Nephron progenitor cell (in vitro differentiated cells): ENCODE measurements at regions not wholly inside any gene's neighbourhood (a gene's known extent, or its start where the extent isn't known, plus 50 kb on each side); places are given as distances from the start of the nearest gene placed in this dataset.

Experiments used
- DNase-seq: peaks from one replicate; pipeline ENCODE4 v3.0.0; 2021
- H3K27ac Mint-ChIP-seq: 2 replicates; pipeline ENCODE4 v1.8.0; 2021; ENCODE audit warnings: mild to moderate bottlenecking, moderate library complexity, mixed read lengths
- H3K27me3 Mint-ChIP-seq: 2 replicates; pipeline ENCODE4 v1.8.0; 2021; ENCODE audit warnings: mild to moderate bottlenecking, low read depth, mixed read lengths; ENCODE audit not compliant: poor library complexity
- H3K36me3 Mint-ChIP-seq: 2 replicates; pipeline ENCODE4 v1.8.0; 2021; ENCODE audit warnings: low read depth, mixed read lengths
- H3K4me1 Mint-ChIP-seq: 2 replicates; pipeline ENCODE4 v1.8.0; 2021; ENCODE audit warnings: mixed read lengths
- H3K4me3 Mint-ChIP-seq: 2 replicates; pipeline ENCODE4 v1.8.0; 2021; ENCODE audit warnings: mild to moderate bottlenecking, moderate library complexity, mixed read lengths
- H3K9me3 Mint-ChIP-seq: 2 replicates; pipeline ENCODE4 v1.8.0; 2021; ENCODE audit warnings: mild to moderate bottlenecking, moderate library complexity, mixed read lengths
- CTCF ChIP-seq: fragments of 200-600 bp; sonication (generic); IDR thresholded peaks from 2 replicates; pipeline ENCODE4 v1.5.0; 2021; ENCODE audit warnings: antibody characterized with exemption

GRCh38 chr7:94222516-94222915 lies 172.2 kb upstream of the COL1A2 start:
- TF ChIP-seq CTCF = no peak
- no peaks in the 10 kb centered on the region for H3K36me3 Mint-ChIP-seq
- H3K27ac Mint-ChIP-seq = no peak overlapping the region
- peaks cover 5% of the 10 kb centered on the region for H3K27me3 Mint-ChIP-seq
- no peaks in the 10 kb centered on the region for H3K9me3 Mint-ChIP-seq
- H3K4me3 Mint-ChIP-seq = no peak overlapping the region
- no peak for DNase-seq
- peaks cover 8% of the 10 kb centered on the region for H3K4me1 Mint-ChIP-seq

- Mint-ChIP-seq H3K27me3 (peaks cover 5% of the 10 kb centered on the region), H3K36me3 (no peaks in the 10 kb centered on the region), H3K9me3 (no peaks in the 10 kb centered on the region), H3K4me3 (peak overlapping the region; percentile 47), H3K27ac (no peak overlapping the region), H3K4me1 (peaks cover 8% of the 10 kb centered on the region)
- DNase-seq = peak; percentile 13
- peak; percentile 42 for TF ChIP-seq CTCF
These were observed 171.2 kb upstream of the COL1A2 start for GRCh38 chr7:94223375-94224084.

DNA sequence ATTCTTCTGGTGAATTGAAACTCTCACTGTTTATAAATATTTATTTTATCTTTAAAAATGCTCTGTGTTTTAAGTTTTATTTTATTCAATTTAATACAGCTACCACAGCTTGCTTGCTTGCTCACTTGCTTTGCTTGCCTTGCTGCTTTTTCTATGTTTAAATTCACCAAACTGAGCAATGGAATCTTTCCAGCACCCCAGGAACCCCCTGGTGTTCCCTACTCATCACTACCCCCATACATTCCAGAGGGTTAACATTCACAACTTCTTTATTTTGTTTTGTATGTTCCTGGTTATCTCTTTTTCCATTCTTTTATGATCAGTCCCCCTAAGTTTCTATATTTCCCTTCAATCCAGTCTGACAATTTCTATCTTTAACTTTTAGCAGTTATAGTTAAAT lies 166.5 kb upstream of the COL1A2 start:
- Mint-ChIP-seq H3K4me3 (no peak overlapping the region), H3K4me1 (peaks cover 8% of the 10 kb centered on the region), H3K9me3 (peaks cover 12% of the 10 kb centered on the region), H3K27ac (no peak overlapping the region), H3K27me3 (peaks cover 36% of the 10 kb centered on the region), H3K36me3 (no peaks in the 10 kb centered on the region)
- DNase-seq = no peak
- no peak for TF ChIP-seq CTCF

- no peak for TF ChIP-seq CTCF
- Mint-ChIP-seq H3K36me3 (no peaks in the 10 kb centered on the region), H3K27me3 (peaks cover 40% of the 10 kb centered on the region), H3K27ac (no peak overlapping the region), H3K9me3 (peaks cover 14% of the 10 kb centered on the region), H3K4me1 (peaks cover 6% of the 10 kb centered on the region), H3K4me3 (no peak overlapping the region)
- DNase-seq = no peak
These were observed 166.0 kb upstream of the COL1A2 start for GRCh38 chr7:94228678-94229077.

GRCh38 chr7:94231305-94231704 lies 163.4 kb upstream of the COL1A2 start:
- H3K27me3 Mint-ChIP-seq = peaks cover 62% of the 10 kb centered on the region
- no peak overlapping the region for H3K27ac Mint-ChIP-seq
- no peak for TF ChIP-seq CTCF
- peaks cover 14% of the 10 kb centered on the region for H3K9me3 Mint-ChIP-seq
- H3K36me3 Mint-ChIP-seq = no peaks in the 10 kb centered on the region
- H3K4me1 Mint-ChIP-seq = no peaks in the 10 kb centered on the region
- no peak for DNase-seq
- H3K4me3 Mint-ChIP-seq = no peak overlapping the region

DNA sequence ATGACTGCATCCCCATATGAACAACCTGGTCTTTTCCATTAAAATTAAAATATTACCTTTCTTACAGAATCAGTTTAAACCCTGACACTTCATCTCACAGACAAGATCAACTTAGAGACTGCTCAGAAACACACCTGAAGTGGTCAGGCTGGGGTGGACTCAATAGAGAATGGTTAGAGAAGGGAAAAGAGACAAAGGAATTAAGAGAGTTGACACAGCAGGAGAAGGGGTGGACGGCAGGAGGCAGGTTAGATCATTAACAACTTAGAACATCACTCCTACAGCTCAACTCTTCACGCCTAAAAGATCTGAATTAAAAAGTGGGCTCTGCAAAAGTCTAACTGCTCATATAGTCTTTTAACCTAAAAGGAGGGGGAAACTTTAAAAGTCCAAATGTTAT lies 157.7 kb upstream of the COL1A2 start:
- no peak for DNase-seq
- peaks cover 100% of the 10 kb centered on the region for H3K27me3 Mint-ChIP-seq
- no peak overlapping the region for H3K4me3 Mint-ChIP-seq
- no peaks in the 10 kb centered on the region for H3K36me3 Mint-ChIP-seq
- no peak overlapping the region for H3K27ac Mint-ChIP-seq
- H3K9me3 Mint-ChIP-seq = peaks cover 9% of the 10 kb centered on the region
- no peak for TF ChIP-seq CTCF
- peaks cover 17% of the 10 kb centered on the region for H3K4me1 Mint-ChIP-seq
